ENCODE measurements at regions not wholly inside any gene's neighbourhood (a gene's known extent, or its start where the extent isn't known, plus 50 kb on each side); places are given as distances from the start of the nearest gene placed in this dataset.

DNA sequence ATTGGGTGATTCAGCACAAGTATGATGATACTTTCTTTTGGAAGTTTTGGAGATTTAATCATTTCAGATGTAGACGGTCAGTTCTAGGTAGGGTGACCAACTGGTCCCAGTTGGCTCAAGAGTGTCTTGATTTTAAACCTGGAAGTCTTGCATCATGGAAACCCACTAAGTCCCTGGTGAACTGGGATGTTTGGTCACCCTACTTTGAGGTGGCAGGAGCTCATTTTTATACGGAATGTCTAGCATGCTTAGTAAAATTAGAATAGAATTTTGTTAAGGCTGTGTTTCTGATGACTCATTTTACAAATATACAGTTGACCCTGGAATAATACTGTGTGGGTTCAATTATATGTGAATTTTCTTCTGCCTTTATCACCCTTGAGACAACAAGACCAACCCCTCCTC, 61.5 kb upstream of the DOCK10 start:
- DNase-seq (no peak), ATAC-seq (no peak)
- no peaks in the 10 kb centered on the region for H3K36me3 ChIP-seq
- no peaks in the 10 kb centered on the region for H3K4me1 ChIP-seq
- no peaks in the 10 kb centered on the region for H3K9me3 ChIP-seq
- intact Hi-C loops (cut with DNase I): no loop called here
- H3K27me3 ChIP-seq: no peaks in the 10 kb centered on the region
- TF ChIP-seq, protein P1, sequence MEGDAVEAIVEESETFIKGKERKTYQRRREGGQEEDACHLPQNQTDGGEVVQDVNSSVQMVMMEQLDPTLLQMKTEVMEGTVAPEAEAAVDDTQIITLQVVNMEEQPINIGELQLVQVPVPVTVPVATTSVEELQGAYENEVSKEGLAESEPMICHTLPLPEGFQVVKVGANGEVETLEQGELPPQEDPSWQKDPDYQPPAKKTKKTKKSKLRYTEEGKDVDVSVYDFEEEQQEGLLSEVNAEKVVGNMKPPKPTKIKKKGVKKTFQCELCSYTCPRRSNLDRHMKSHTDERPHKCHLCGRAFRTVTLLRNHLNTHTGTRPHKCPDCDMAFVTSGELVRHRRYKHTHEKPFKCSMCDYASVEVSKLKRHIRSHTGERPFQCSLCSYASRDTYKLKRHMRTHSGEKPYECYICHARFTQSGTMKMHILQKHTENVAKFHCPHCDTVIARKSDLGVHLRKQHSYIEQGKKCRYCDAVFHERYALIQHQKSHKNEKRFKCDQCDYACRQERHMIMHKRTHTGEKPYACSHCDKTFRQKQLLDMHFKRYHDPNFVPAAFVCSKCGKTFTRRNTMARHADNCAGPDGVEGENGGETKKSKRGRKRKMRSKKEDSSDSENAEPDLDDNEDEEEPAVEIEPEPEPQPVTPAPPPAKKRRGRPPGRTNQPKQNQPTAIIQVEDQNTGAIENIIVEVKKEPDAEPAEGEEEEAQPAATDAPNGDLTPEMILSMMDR (IDR thresholded peaks at IDR 0.05): no peak
- TF ChIP-seq POLR2A (IDR thresholded peaks at IDR 0.05): no peak
- no peak overlapping the region for H3K4me3 ChIP-seq
- no peak overlapping the region for H3K27ac ChIP-seq
- 72 to 85% (median 78%) methylated on average over 2 of the region's 2 CpGs for WGBS, 4 donors

DNA sequence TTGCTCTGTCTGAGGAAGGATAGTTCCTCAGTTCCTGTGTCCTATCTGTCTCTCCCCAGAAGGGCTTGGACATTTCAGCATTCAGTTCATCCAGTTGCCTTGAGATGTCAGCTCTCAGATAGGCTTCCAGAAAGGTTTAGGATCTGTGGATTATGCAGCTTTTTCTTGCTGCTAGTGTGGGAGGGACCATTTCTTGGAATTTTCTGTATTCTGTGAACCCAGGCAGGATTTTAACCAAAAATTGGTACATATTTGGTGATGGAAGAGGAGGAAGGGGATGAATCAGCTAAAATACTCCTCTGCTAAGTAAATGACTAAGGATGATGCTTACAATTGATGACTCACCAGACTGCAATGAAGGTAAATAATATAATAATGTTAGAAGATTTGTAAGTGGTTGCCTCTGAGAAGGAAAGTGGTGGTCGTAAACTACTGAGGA, 58.6 kb upstream of the DOCK10 start:
- WGBS, 4 donors: 69 to 87% (median 78%) methylated on average over 1 of the region's 1 CpG
- ATAC-seq (no peak), DNase-seq (no peak)
- Histone ChIP-seq H3K9me3 (peaks cover 0 to 4% (median 0%) of the 10 kb centered on the region in 12 donors), H3K27ac (no peak overlapping the region), H3K27me3 (no peaks in the 10 kb centered on the region), H3K36me3 (no peaks in the 10 kb centered on the region), H3K4me1 (no peaks in the 10 kb centered on the region), H3K4me3 (no peak overlapping the region)
- TF ChIP-seq, protein P1 (IDR thresholded peaks at IDR 0.05): no peak
- no peak for TF ChIP-seq POLR2A (IDR thresholded peaks at IDR 0.05)
- intact Hi-C loops (cut with DNase I): no loop called here

DNA sequence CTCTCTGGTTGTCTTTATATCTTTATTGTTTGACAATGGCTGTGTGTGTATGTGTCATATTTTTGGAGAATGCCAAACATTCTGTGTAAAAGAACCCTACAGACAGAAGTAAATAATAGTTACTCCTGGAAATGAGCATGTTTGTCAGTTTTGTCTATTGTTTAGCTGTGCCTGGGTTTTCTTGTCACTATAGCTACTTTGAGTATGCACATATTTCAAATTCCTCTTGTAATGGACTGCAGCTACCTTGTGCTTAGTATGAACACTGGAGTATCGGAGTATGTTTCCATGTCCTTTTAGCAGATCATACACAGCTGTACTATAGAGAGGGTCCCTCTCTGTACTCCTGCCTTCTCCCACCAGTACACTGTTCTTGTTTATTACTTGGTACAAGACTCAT, 58.0 kb upstream of the DOCK10 start:
- Histone ChIP-seq H3K27ac (no peak overlapping the region), H3K36me3 (no peaks in the 10 kb centered on the region), H3K27me3 (no peaks in the 10 kb centered on the region), H3K4me3 (no peak overlapping the region), H3K9me3 (peaks cover 0 to 4% (median 0%) of the 10 kb centered on the region in 12 donors), H3K4me1 (no peaks in the 10 kb centered on the region)
- WGBS, 4 donors: 38 to 67% (median 51%) methylated on average over 1 of the region's 1 CpG
- no peak for ATAC-seq
- TF ChIP-seq POLR2A (IDR thresholded peaks at IDR 0.05): no peak
- TF ChIP-seq, protein P1 (IDR thresholded peaks at IDR 0.05): no peak
- DNase-seq: no peak
- intact Hi-C loops (cut with DNase I): no loop called here

DNA sequence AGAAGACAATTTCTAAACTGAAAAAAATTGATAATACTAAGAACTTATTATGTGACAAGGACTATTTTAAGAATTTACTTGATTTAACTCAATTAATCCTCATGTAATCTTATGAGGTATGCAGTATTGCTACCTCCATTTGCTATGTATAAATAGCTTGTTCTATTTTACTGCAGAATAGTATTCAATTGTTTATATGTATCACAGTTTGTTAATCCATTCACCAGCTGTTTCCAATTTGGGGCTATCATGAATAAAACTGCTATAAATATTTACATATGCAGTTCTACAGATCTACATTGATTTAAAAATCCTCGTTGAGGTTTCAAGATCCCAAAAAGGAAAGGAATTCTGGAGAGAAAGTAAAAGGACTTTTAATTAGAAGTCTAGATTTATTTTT, 54.8 kb upstream of the DOCK10 start:
- H3K27me3 ChIP-seq: peaks cover 0 to 4% (median 0%) of the 10 kb centered on the region in 9 donors
- H3K36me3 ChIP-seq: no peaks in the 10 kb centered on the region
- TF ChIP-seq, protein P1 (IDR thresholded peaks at IDR 0.05): no peak
- TF ChIP-seq POLR2A (IDR thresholded peaks at IDR 0.05): no peak
- H3K4me1 ChIP-seq: no peaks in the 10 kb centered on the region
- ATAC-seq (no peak), DNase-seq (no peak)
- peaks cover 0 to 4% (median 0%) of the 10 kb centered on the region in 12 donors for H3K9me3 ChIP-seq
- intact Hi-C loops (cut with DNase I): no loop called here
- WGBS, 4 donors: 45 to 67% (median 51%) methylated on average over 1 of the region's 1 CpG
- H3K27ac ChIP-seq: no peak overlapping the region
- no peak overlapping the region for H3K4me3 ChIP-seq
